GM18511 (cell line): ENCODE measurements at regions not wholly inside any gene's neighbourhood (a gene's known extent, or its start where the extent isn't known, plus 50 kb on each side); places are given as distances from the start of the nearest gene placed in this dataset.

Experiments
- ATAC-seq: cut with Tn5 transposase; IDR thresholded peaks from one replicate; pipeline ENCODE4 v1.9.1; 2021; ENCODE audit warnings: mild to moderate bottlenecking, moderate library complexity; ENCODE audit not compliant: unreplicated experiment

- ATAC-seq, result no peak
These were observed 518.2 kb upstream of the LRATD1 start for GRCh38 chr2:14114275-14114674.

DNA sequence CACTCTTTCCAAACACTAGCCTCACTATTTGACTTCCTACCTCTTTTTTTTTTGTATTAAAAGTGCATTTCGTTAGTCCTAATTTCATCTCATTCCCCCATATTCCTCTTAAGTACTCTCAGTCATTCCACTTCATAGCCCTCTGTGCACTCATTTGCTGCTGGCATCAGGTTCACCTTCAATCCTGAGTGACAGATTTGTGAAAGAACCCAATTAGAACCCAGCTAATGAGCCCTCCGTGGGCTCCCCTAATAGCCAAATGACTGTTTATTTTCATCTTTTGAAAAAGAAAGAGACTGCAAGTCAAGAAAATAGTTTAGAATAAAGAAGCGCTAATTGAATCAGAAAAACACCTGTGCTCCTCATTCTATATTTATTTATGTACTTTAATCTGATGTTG, 512.1 kb upstream of the LRATD1 start:
- no peak for ATAC-seq

GRCh38 chr2:14123436-14124103, 508.9 kb upstream of the LRATD1 start:
- no peak for ATAC-seq

DNA sequence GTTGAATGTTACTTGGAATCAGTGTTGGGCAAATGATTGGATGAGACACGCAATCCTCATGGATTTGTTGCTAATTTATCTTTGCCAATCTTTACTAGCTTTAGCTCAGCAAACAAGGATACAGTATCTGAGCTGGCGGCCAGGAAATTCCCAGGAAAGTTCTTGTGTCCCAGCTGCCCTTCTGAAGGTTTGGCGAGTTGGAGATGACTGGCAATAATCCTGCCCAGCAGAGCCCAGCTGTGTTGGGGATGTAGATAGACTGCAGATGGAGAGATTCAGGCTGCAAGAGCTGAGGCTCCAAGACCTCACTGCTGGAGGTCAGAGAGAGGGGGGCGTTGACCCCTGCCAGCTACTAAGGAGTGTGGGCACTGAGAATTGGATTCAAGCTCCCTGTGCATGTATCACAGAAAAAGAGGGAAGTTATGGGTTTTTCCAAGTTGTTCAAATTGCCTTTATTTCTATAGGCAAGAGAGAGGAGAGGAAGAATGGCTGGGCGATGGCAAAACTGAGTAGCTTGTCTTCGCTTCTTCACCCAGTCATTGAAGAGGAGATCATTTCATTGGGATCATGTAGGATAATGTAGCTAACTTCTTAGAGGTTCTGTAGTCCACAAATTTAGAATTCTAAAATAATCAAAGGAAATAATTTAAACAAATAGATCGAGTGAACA, 506.8 kb upstream of the LRATD1 start:
- ATAC-seq, result no peak

- no peak for ATAC-seq
These were observed 505.7 kb upstream of the LRATD1 start for GRCh38 chr2:14126846-14127245.

GRCh38 chr2:14127765-14128164, 504.8 kb upstream of the LRATD1 start:
- ATAC-seq, result no peak

DNA sequence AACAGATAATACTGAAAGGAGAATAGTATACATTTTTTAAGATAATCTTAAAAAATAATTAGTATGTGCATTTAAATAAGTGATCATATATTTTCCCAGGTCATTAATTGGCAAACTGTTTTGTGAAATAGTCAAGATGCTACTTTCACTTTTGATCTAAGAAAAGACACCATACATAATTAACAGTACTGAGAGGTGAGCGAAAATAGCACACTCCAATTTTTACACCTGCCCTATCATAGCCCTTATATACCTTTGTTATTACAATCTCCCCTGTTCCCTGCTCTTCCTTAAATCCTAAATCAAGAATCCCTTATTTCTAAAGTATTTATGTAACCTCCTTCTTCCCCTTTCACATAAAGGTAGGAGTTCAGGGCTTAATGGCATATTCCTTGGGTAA, 500.1 kb upstream of the LRATD1 start:
- no peak for ATAC-seq

GRCh38 chr2:14134771-14135170, 497.7 kb upstream of the LRATD1 start:
- ATAC-seq, result no peak

GRCh38 chr2:14136030-14136429, 496.5 kb upstream of the LRATD1 start:
- no peak for ATAC-seq

DNA sequence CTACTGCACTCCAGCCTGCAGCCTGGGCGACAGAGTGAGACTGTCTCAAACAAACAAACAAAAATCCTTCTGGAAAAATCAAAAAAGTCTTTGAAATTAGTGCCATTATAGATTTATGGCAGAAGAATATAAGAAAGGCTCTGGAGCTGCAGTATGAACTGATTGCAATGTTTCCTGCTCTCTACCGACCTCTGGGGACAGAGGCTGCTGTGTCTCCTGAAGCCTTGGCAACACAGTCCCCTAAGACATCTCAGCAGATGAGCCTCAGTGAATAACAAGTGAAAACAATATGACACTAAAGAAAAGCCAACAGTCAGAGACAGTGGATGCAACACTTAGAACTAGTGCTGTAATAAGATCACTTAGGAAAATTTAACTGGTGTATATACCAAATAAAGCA, 494.9 kb upstream of the LRATD1 start:
- no peak for ATAC-seq

DNA sequence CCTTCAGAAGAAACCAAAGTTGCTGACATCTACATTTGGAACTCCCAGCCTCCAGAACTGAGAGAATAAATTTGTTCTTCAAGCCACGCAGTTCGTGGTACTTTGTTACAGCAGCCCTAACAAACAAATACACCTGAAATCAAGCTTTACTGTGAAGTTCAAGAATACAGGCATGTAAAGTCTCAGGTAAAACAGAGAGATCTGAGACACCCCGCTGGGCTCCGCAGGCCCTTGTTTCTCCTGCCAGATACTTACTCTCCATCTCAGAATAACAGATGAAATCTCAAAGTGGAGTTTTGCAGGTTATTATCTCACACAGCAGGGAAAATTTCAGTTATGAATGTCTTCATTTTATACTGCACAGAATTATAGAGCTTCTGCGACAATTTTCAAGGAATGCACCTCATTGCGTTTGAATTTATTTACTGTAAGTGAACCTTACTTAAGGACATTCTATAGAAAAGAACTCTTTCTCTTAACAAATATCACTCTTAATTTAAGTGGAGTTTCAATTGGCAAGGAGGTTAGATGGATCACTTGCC, 492.4 kb upstream of the LRATD1 start:
- no peak for ATAC-seq

GRCh38 chr2:14143435-14143834, 489.1 kb upstream of the LRATD1 start:
- no peak for ATAC-seq

GRCh38 chr2:14148216-14148615, 484.3 kb upstream of the LRATD1 start:
- no peak for ATAC-seq

DNA sequence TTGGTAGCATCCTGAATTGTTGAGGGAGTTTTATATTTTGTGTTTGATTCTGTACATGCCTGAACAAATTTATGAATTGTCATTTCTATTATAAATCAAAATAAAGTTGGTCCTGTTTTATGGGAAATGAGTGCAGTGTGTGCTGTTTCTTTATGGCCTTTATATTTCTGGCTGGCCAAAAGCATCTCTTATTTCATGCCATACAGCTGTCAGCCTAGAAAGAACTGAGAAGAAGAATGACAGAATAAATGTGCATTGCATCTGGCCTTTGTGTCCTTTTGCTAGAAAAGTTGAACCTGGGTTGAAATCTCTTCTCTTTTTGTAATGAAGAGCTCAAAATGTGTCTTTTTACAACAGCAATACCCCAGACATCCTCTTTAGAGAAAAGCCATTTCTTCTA, 474.7 kb upstream of the LRATD1 start:
- ATAC-seq, result no peak

DNA sequence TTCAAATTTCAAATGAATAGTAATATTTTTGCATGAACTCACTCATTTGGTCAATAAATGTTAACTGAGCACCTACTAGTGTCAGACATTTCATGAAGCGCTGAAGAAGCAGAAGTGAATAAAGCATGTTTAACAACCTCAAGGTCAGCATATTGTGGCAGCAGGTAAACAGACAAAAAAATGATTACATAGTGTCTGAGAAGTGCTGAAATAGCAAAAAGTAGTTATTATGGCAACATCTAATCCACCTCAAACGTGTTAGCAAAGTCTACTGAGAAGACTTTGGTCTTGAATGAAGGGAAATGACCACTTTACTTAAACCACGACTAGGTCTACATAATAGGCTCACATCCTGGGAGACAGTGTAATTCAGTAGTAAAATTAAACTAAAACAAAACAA, 452.2 kb upstream of the LRATD1 start:
- no peak for ATAC-seq

DNA sequence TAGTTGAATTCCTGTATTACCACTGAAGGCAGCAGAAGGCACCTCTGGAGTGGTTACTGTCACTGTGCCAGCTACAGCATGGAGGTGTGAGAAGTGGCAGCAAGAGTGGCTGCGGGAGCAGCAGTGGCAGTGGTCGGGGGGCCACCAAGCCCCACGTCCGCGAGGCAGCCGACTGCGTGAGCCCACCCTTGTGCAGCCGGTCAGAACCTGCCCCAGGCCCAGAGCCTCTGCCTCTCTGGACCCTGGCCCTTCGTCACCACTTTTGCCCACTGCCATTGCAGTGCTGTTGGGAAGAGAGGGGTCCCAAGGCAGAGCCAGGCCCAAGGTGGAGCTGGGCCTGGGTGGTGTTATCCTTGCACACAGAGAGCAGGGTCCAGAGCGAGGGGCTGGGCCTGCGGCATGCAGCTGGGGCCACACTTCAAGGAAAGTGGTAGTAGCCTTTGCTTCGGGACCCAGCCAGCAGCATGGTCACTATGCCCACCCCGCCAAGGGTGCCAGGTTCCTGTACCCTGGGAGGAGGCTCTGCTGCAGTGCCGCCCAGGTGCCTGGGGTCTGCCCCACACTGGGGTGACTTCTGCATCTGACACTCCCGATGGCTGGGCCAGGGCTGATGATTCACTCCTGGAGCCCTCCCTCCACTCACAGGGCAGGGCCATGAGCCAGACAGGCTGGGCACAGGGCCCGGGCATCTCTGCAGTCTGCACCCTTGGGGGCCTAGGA, 450.1 kb upstream of the LRATD1 start:
- ATAC-seq, result no peak

DNA sequence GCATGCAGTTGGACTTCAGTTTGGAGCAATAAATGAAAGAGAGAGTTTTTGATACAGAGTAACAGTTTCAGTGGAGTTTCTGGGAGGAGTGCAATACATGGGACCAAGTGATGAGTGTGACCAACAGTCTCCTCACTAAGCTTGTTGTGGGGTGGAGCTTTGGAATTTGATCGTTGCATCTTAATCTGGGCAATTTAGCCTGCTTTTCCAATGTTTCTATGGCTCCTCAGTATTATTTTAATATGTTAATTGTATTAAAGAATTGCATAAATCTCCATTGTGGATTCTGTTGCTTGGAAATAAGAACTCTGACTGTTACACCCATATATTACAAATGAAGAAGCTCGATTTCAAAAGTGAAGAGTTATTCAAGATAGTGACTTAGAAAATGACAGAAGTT, 446.6 kb upstream of the LRATD1 start:
- ATAC-seq, result no peak

DNA sequence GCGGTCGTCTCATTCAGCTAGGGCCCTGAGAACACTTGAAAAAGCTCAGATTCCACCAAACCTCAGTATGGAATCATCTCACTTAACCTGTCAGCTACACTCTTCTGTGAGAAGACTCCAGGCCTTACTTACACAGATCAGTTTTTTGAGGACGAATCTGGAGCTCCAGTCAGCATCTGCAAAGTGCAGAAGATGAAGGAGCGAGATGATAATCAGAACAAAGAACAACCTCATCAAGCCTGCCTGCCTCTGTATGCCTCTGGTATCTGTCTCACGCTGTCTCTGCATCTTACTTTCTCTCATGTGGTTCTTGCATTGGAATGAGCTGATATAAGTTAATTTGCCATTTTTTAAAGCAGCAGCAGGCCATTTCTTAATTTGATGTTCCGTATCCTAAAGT, 444.1 kb upstream of the LRATD1 start:
- no peak for ATAC-seq

DNA sequence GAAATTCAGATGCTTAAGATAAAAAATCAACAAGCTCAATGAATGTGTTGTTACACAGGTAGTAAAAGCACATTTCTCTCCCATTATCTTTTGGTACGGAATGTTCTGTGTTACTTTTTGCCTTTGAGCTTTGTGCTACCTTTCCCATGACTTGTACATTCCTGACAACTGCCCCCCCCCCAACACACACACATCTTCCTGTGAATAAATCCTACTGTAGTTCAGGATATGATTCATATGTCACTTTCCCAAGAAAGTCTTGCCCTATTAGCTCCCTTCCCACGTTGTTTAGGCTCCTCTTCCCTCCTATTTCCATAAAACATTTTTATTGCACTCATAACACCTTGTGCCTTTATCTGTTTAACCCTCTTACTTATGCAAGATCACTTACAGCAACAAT, 442.6 kb upstream of the LRATD1 start:
- no peak for ATAC-seq

DNA sequence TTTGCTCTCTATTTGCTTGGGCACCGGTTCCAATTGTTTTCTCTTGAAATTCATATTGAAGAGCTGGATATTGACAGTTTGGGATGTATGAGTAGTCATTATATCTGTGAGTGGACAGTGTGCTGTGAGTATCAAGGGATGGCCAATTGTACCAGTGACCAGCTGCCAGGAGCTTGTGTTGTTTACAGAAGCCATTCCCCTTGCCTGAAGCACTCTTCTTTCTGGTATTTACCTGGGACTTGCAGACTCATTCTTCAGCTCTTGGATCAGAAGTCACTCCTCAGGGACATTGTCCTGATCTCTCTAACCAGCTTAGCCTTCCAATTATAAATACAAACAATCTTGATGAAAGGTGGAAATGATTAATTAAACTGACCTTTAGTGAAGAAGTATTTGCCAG, 438.3 kb upstream of the LRATD1 start:
- ATAC-seq, result no peak

DNA sequence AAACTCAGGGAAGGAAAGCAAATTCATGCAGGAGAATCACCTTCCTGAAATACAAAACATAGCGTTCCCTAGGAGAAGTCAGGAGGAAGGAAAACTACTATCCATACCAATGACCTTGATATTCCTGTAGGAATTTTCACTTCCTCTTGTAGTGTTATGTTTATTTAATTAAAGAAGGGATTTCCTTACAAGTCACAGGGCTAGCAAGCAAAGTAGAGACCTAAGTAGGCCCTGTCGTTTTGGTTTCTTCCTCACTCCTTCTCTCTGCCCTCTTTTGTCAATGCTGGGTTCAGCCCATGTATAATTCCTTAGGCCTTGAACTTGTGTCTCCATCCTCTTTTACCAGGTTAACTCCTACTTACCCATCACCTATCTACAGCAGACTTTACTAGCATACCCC, 435.2 kb upstream of the LRATD1 start:
- no peak for ATAC-seq

DNA sequence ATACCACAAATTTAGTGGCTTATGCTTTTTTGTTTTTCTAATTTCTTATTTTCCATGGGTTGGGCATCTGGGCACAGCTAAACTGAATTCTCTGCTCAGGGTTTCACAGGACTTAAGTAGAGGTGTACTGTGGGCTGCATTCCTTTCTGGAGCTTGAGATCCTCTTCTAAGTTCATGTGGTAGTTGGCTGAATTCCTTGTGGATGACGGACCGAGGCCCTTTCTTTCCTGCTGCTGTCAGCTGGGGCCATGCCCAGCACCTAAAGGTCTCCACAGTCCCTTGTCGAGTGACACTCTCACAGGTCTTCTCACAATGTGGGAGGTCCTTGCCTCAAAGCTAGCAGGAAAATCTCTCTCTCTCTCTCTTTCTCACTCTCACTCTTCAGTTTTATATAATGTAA, 433.5 kb upstream of the LRATD1 start:
- no peak for ATAC-seq
